ENCODE measurements at regions not wholly inside any gene's neighbourhood (a gene's known extent, or its start where the extent isn't known, plus 50 kb on each side); places are given as distances from the start of the nearest gene placed in this dataset.
"Not testable (repeated sequence)": the region's sequence is repeated elsewhere in the genome, so short reads cannot be mapped to it uniquely, and the experiment has no call there.

DNA sequence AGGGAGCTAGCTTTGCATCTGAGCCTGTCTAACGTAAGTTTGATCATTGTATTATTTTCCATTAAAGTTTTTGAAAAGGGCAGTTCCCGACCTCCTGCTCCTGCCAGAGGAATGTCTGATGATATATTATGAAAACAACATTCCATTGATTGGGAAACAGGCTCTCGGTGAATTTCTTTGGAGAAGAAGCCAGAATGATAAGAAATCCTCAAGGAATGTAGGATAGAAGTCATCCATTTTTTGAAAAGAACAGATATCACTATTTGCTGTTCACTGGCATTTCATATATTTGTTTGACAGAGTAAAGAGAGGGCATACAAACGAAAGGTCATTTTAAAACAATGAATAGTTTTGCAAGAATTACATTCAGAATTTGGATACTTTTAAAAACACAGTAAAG is 781.0 kb upstream of the HTR2C start:
- Histone ChIP-seq H3K27me3 (ENCODE audit: low read length) (no peaks in the 10 kb centered on the region), H2AFZ (ENCODE audit: low read depth, low read length, severe bottlenecking) (no peak overlapping the region), H3K9ac (ENCODE audit: low read length) (no peak overlapping the region), H3K4me2 (ENCODE audit: low read depth, low read length, poor library complexity, severe bottlenecking) (no peak overlapping the region), H3K9me3 (ENCODE audit: insufficient read depth, low read length) (no peaks in the 10 kb centered on the region), H3K79me2 (ENCODE audit: insufficient read depth, low read length) (no peaks in the 10 kb centered on the region), H3F3A (ENCODE audit: insufficient read depth) (no peaks in the 10 kb centered on the region), H4K20me1 (ENCODE audit: low read depth, low read length) (no peaks in the 10 kb centered on the region), H3K36me3 (ENCODE audit: low read length) (no peaks in the 10 kb centered on the region), H3K27ac (ENCODE audit: low read depth, low read length) (no peak overlapping the region), H3K4me3 (ENCODE audit: insufficient read depth, low read length, poor library complexity, severe bottlenecking) (no peak overlapping the region), H3K9me2 (replicated peaks; ENCODE audit: insufficient read depth, low read length) (no peaks in the 10 kb centered on the region)
- TF ChIP-seq, protein P1, sequence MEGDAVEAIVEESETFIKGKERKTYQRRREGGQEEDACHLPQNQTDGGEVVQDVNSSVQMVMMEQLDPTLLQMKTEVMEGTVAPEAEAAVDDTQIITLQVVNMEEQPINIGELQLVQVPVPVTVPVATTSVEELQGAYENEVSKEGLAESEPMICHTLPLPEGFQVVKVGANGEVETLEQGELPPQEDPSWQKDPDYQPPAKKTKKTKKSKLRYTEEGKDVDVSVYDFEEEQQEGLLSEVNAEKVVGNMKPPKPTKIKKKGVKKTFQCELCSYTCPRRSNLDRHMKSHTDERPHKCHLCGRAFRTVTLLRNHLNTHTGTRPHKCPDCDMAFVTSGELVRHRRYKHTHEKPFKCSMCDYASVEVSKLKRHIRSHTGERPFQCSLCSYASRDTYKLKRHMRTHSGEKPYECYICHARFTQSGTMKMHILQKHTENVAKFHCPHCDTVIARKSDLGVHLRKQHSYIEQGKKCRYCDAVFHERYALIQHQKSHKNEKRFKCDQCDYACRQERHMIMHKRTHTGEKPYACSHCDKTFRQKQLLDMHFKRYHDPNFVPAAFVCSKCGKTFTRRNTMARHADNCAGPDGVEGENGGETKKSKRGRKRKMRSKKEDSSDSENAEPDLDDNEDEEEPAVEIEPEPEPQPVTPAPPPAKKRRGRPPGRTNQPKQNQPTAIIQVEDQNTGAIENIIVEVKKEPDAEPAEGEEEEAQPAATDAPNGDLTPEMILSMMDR (IDR thresholded peaks at IDR 0.05; ENCODE audit: insufficient read depth, low read length, poor library complexity, severe bottlenecking), result no peak
- TF ChIP-seq EZH2phosphoT487 (conservative IDR thresholded peaks at IDR 0.05; ENCODE audit: low read length), result no peak

DNA sequence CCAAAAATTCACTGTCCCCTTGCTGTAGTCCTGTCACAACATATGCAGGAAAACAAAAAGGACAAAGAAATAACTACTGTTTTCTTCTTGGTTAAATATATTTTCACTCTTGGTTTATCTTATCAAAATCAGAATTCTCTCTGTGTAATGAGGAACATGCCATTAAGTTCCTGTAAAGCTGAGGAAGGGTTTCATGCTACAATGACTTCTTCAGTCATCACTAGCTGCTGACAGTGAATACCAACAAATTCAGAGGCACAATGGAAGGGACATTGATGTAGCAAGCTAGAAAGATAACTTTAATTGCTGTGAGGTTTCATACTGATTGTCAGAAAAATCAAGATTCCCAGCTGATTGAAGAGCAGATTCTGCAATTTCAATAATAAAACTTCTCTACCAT is 782.9 kb upstream of the HTR2C start:
- Histone ChIP-seq H3K9me2 (replicated peaks; ENCODE audit: insufficient read depth, low read length) (no peaks in the 10 kb centered on the region), H3K79me2 (ENCODE audit: insufficient read depth, low read length) (no peaks in the 10 kb centered on the region), H2AFZ (ENCODE audit: low read depth, low read length, severe bottlenecking) (no peak overlapping the region), H3K27ac (ENCODE audit: low read depth, low read length) (no peak overlapping the region), H3K4me3 (ENCODE audit: insufficient read depth, low read length, poor library complexity, severe bottlenecking) (no peak overlapping the region), H3K9me3 (ENCODE audit: insufficient read depth, low read length) (no peaks in the 10 kb centered on the region), H4K20me1 (ENCODE audit: low read depth, low read length) (no peaks in the 10 kb centered on the region), H3K4me2 (ENCODE audit: low read depth, low read length, poor library complexity, severe bottlenecking) (no peak overlapping the region), H3K9ac (ENCODE audit: low read length) (no peak overlapping the region), H3F3A (ENCODE audit: insufficient read depth) (no peaks in the 10 kb centered on the region), H3K27me3 (ENCODE audit: low read length) (no peaks in the 10 kb centered on the region), H3K36me3 (ENCODE audit: low read length) (no peaks in the 10 kb centered on the region)
- TF ChIP-seq EZH2phosphoT487 (conservative IDR thresholded peaks at IDR 0.05; ENCODE audit: low read length), result no peak
- TF ChIP-seq, protein P1 (IDR thresholded peaks at IDR 0.05; ENCODE audit: insufficient read depth, low read length, poor library complexity, severe bottlenecking), result no peak

DNA sequence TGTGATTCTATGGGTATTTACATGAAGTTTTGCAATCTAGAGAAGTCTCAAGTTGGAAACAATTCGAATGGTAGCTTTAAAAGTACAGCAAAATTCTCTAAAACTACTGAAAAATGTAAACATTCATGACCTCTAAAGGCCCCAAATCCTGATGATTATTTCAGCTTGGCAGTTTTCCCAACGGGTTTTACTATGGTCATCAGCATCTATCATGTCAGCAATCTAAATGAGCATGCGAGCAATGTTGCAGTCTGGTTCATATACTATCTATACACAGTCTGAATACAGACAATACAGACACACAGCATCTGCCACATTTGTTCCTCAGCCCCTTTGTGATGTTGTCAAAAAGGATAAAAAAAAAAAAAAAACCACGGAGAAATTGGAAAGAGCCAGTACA is 790.3 kb upstream of the HTR2C start:
- Histone ChIP-seq H3K36me3 (ENCODE audit: low read length) (no peaks in the 10 kb centered on the region), H3K27ac (ENCODE audit: low read depth, low read length) (no peak overlapping the region), H3K79me2 (ENCODE audit: insufficient read depth, low read length) (no peaks in the 10 kb centered on the region), H3K27me3 (ENCODE audit: low read length) (no peaks in the 10 kb centered on the region), H3F3A (ENCODE audit: insufficient read depth) (no peaks in the 10 kb centered on the region), H3K9me2 (replicated peaks; ENCODE audit: insufficient read depth, low read length) (no peaks in the 10 kb centered on the region), H3K9ac (ENCODE audit: low read length) (no peak overlapping the region), H2AFZ (ENCODE audit: low read depth, low read length, severe bottlenecking) (no peak overlapping the region), H3K4me2 (ENCODE audit: low read depth, low read length, poor library complexity, severe bottlenecking) (no peak overlapping the region), H3K4me3 (ENCODE audit: insufficient read depth, low read length, poor library complexity, severe bottlenecking) (no peak overlapping the region), H4K20me1 (ENCODE audit: low read depth, low read length) (no peaks in the 10 kb centered on the region), H3K9me3 (ENCODE audit: insufficient read depth, low read length) (no peaks in the 10 kb centered on the region)
- TF ChIP-seq EZH2phosphoT487 (conservative IDR thresholded peaks at IDR 0.05; ENCODE audit: low read length), result no peak
- TF ChIP-seq, protein P1 (IDR thresholded peaks at IDR 0.05; ENCODE audit: insufficient read depth, low read length, poor library complexity, severe bottlenecking), result no peak

DNA sequence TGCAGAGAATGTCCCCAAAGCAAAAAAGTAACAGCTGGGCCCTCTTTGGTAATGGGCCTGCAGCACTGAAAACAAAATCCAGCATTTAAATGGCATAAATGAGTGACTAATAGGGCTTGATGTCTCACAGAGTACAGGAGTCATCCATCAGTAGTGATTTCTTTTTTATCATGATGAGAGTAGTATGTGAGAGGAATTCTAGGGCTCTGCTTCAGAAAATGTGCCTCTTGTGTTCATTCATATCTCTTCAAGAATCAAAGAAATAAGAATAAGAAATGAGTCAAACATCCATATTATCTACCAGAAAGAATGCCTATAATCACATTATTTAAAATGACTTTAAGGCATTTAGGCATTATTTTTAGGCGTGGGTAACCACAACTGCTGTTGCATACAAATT is 792.9 kb upstream of the HTR2C start:
- Histone ChIP-seq H3K4me2 (ENCODE audit: low read depth, low read length, poor library complexity, severe bottlenecking) (no peak overlapping the region), H3K27me3 (ENCODE audit: low read length) (no peaks in the 10 kb centered on the region), H3K36me3 (ENCODE audit: low read length) (no peaks in the 10 kb centered on the region), H3K27ac (ENCODE audit: low read depth, low read length) (no peak overlapping the region), H2AFZ (ENCODE audit: low read depth, low read length, severe bottlenecking) (no peak overlapping the region), H4K20me1 (ENCODE audit: low read depth, low read length) (no peaks in the 10 kb centered on the region), H3F3A (ENCODE audit: insufficient read depth) (no peaks in the 10 kb centered on the region), H3K9me2 (replicated peaks; ENCODE audit: insufficient read depth, low read length) (no peaks in the 10 kb centered on the region), H3K79me2 (ENCODE audit: insufficient read depth, low read length) (no peaks in the 10 kb centered on the region), H3K9me3 (ENCODE audit: insufficient read depth, low read length) (no peaks in the 10 kb centered on the region), H3K4me3 (ENCODE audit: insufficient read depth, low read length, poor library complexity, severe bottlenecking) (no peak overlapping the region), H3K9ac (ENCODE audit: low read length) (no peak overlapping the region)
- TF ChIP-seq EZH2phosphoT487 (conservative IDR thresholded peaks at IDR 0.05; ENCODE audit: low read length), result no peak
- TF ChIP-seq, protein P1 (IDR thresholded peaks at IDR 0.05; ENCODE audit: insufficient read depth, low read length, poor library complexity, severe bottlenecking), result no peak

DNA sequence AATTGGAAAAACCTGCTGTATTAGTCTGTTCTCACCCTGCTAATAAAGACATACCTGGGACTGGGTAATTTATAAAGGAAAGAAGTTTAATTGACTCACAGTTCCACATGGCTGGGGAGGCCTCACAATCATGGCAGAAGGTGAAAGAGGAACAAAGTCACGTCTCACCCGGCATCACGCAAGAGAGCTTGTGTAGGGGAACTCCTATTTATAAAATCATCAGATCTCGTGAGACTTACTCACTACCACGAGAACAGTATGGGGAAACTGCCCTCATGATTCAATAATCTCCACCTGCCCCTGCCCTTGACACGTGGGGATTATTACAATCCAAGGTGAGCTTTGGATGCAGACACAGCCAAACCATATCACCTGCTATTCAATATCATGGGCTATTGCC is 799.1 kb upstream of the HTR2C start:
- H3K9ac ChIP-seq (ENCODE audit: low read length); H3K9me3 ChIP-seq (ENCODE audit: insufficient read depth, low read length); H3K9me2 ChIP-seq (replicated peaks; ENCODE audit: insufficient read depth, low read length); H3K27ac ChIP-seq (ENCODE audit: low read depth, low read length); H3K79me2 ChIP-seq (ENCODE audit: insufficient read depth, low read length); H3K4me3 ChIP-seq (ENCODE audit: insufficient read depth, low read length, poor library complexity, severe bottlenecking); H4K20me1 ChIP-seq (ENCODE audit: low read depth, low read length); H3K4me2 ChIP-seq (ENCODE audit: low read depth, low read length, poor library complexity, severe bottlenecking); H3K27me3 ChIP-seq (ENCODE audit: low read length); H2AFZ ChIP-seq (ENCODE audit: low read depth, low read length, severe bottlenecking); H3F3A ChIP-seq (ENCODE audit: insufficient read depth); H3K36me3 ChIP-seq (ENCODE audit: low read length): not testable (repeated sequence)
